Esophagus squamous epithelium (tissue), 4 donors: ENCODE measurements at regions not wholly inside any gene's neighbourhood (a gene's known extent, or its start where the extent isn't known, plus 50 kb on each side); places are given as distances from the start of the nearest gene placed in this dataset.

Experiments
- CTCF ChIP-seq, 6 experiments: fragments of 450-650 bp in 4 of 6; fragments of 200-600 bp in 2 of 6; sonication (generic) in 2 of 6; IDR thresholded peaks; one replicate each; pipeline ENCODE4 v1.5.1; 2016 to 2019; ENCODE audit warnings: antibody characterized with exemption in 6 of 6, mild to moderate bottlenecking in 4 of 6, moderate library complexity in 4 of 6
- POLR2A ChIP-seq, 4 donors: fragments of 450-650 bp; IDR thresholded peaks; one replicate each; pipeline ENCODE4 v1.6.1; 2017; ENCODE audit warnings: antibody characterized with exemption in 4 of 4, mild to moderate bottlenecking in 4 of 4, moderate library complexity in 3 of 4

GRCh38 chr2:76169276-76170008, 458.7 kb upstream of the GCFC2 start:
- no peak for TF ChIP-seq CTCF (IDR thresholded peaks at IDR 0.05)
- TF ChIP-seq POLR2A (IDR thresholded peaks at IDR 0.05), result no peak
